Hepatocyte (in vitro differentiated cells): ENCODE measurements at regions not wholly inside any gene's neighbourhood (a gene's known extent, or its start where the extent isn't known, plus 50 kb on each side); places are given as distances from the start of the nearest gene placed in this dataset.

ENCODE experiments used
- CTCF ChIP-seq: fragments of 200-600 bp; sonication (generic); IDR thresholded peaks from 2 replicates; pipeline ENCODE4 v1.5.1; 2016; ENCODE audit warnings: antibody characterized with exemption, mild to moderate bottlenecking; ENCODE audit not compliant: poor library complexity
- EZH2 ChIP-seq: fragments of 200-600 bp; sonication (generic); IDR thresholded peaks from 2 replicates; pipeline ENCODE4 v1.6.1; 2016; ENCODE audit warnings: antibody characterized with exemption, mild to moderate bottlenecking, borderline replicate concordance

- no peak for TF ChIP-seq EZH2
- no peak for TF ChIP-seq CTCF
These were observed 142.8 kb downstream of the IRF8 start for GRCh38 chr16:86041807-86042206.
